Glutamatergic neuron (in vitro differentiated cells): ENCODE measurements at regions not wholly inside any gene's neighbourhood (a gene's known extent, or its start where the extent isn't known, plus 50 kb on each side); places are given as distances from the start of the nearest gene placed in this dataset.
"Not testable (repeated sequence)": the region's sequence is repeated elsewhere in the genome, so short reads cannot be mapped to it uniquely, and the experiment has no call there.

Experiments
- DNase-seq: peaks from one replicate; pipeline ENCODE4 v3.0.0; 2022
- H3K27ac Mint-ChIP-seq: one replicate; pipeline ENCODE4 v1.8.0; 2020; ENCODE audit warnings: mild to moderate bottlenecking, mixed read lengths, inconsistent platforms; ENCODE audit not compliant: unreplicated experiment
- H3K27me3 Mint-ChIP-seq: one replicate; pipeline ENCODE4 v1.8.0; 2020; ENCODE audit warnings: mild to moderate bottlenecking, moderate library complexity, mixed read lengths, inconsistent platforms; ENCODE audit not compliant: unreplicated experiment
- H3K36me3 Mint-ChIP-seq: one replicate; pipeline ENCODE4 v1.8.0; 2020; ENCODE audit warnings: mild to moderate bottlenecking, mixed read lengths, inconsistent platforms; ENCODE audit not compliant: unreplicated experiment
- H3K4me1 Mint-ChIP-seq: one replicate; pipeline ENCODE4 v1.8.0; 2020; ENCODE audit warnings: mild to moderate bottlenecking, low read depth, mixed read lengths, inconsistent platforms; ENCODE audit not compliant: unreplicated experiment
- H3K4me3 Mint-ChIP-seq: one replicate; pipeline ENCODE4 v1.8.0; 2020; ENCODE audit warnings: mild to moderate bottlenecking, mixed read lengths, inconsistent platforms; ENCODE audit not compliant: unreplicated experiment
- H3K9me3 Mint-ChIP-seq: one replicate; pipeline ENCODE4 v1.8.0; 2020; ENCODE audit warnings: mild to moderate bottlenecking, moderate library complexity, mixed read lengths, inconsistent platforms; ENCODE audit not compliant: unreplicated experiment
- TF ChIP-seq, protein P1 (sequence below): fragments of 200-600 bp; sonication (generic); IDR thresholded peaks from one replicate; pipeline ENCODE4 v1.5.0; 2021; ENCODE audit not compliant: partially characterized antibody, unreplicated experiment

DNA sequence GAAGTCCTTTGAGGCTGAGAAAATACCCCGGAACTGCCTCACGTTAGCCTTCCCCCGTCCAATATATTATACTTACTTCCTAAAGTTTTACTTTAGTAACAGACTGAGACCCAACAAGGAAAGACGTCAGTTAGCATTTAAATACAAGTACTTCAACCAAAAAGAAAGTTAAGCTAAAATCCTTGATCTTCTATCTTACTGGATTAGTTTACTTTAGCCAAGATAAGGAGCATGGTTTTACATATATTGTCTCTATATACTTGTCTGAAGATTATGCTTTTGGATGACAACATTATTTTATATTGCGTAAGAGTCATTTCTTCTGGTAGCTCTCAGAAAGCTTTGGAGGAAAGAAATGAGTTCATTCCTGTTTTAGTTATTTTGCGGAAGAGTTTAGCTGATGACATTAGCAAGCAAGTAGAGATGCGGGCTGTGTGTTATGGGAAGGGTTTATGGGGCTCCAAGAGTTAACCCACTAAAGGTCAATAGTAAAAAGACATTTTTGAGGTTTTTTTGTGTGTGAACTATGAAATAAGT is 532.9 kb downstream of the ZNF516 start:
- H3K27ac Mint-ChIP-seq, result no peak overlapping the region
- H3K27me3 Mint-ChIP-seq, result peaks cover 2% of the 10 kb centered on the region
- no peak for DNase-seq
- H3K36me3 Mint-ChIP-seq, result no peaks in the 10 kb centered on the region
- TF ChIP-seq, protein P1, sequence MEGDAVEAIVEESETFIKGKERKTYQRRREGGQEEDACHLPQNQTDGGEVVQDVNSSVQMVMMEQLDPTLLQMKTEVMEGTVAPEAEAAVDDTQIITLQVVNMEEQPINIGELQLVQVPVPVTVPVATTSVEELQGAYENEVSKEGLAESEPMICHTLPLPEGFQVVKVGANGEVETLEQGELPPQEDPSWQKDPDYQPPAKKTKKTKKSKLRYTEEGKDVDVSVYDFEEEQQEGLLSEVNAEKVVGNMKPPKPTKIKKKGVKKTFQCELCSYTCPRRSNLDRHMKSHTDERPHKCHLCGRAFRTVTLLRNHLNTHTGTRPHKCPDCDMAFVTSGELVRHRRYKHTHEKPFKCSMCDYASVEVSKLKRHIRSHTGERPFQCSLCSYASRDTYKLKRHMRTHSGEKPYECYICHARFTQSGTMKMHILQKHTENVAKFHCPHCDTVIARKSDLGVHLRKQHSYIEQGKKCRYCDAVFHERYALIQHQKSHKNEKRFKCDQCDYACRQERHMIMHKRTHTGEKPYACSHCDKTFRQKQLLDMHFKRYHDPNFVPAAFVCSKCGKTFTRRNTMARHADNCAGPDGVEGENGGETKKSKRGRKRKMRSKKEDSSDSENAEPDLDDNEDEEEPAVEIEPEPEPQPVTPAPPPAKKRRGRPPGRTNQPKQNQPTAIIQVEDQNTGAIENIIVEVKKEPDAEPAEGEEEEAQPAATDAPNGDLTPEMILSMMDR, result no peak
- no peaks in the 10 kb centered on the region for H3K9me3 Mint-ChIP-seq
- H3K4me1 Mint-ChIP-seq, result no peaks in the 10 kb centered on the region
- no peak overlapping the region for H3K4me3 Mint-ChIP-seq

- not testable (repeated sequence) for H3K4me3 Mint-ChIP-seq, H3K4me1 Mint-ChIP-seq, H3K27me3 Mint-ChIP-seq, DNase-seq, H3K9me3 Mint-ChIP-seq, H3K36me3 Mint-ChIP-seq, H3K27ac Mint-ChIP-seq
These were observed 532.9 kb upstream of the SMIM21 start for GRCh38 chr18:75960356-75960755.

DNA sequence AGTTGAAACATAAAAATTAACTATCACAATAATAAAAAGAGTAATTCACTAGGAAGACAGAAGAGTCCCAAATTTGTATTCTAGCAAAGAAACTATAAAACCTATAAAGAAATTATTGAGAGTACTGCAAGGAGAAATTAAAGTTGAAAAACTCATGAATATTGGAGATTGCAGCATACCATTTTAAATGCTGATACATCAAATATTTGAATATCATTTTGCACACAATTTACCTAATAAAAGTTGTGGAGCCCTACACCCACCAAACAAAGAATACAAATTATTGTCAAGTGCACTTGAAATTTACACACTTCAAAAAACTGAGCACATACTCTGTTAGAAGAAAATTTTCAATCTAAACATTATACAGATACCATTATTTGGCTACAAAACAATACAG is 531.6 kb upstream of the SMIM21 start:
- H3K27me3 Mint-ChIP-seq, result no peaks in the 10 kb centered on the region
- no peaks in the 10 kb centered on the region for H3K4me1 Mint-ChIP-seq
- TF ChIP-seq, protein P1, result no peak
- no peak for DNase-seq
- H3K36me3 Mint-ChIP-seq, result no peaks in the 10 kb centered on the region
- H3K27ac Mint-ChIP-seq, result no peak overlapping the region
- H3K4me3 Mint-ChIP-seq, result no peak overlapping the region
- H3K9me3 Mint-ChIP-seq, result no peaks in the 10 kb centered on the region

- DNase-seq, result no peak
- no peaks in the 10 kb centered on the region for H3K9me3 Mint-ChIP-seq
- H3K4me1 Mint-ChIP-seq, result no peaks in the 10 kb centered on the region
- TF ChIP-seq, protein P1, result no peak
- H3K4me3 Mint-ChIP-seq, result no peak overlapping the region
- no peaks in the 10 kb centered on the region for H3K27me3 Mint-ChIP-seq
- no peaks in the 10 kb centered on the region for H3K36me3 Mint-ChIP-seq
- H3K27ac Mint-ChIP-seq, result no peak overlapping the region
These were observed 531.2 kb upstream of the SMIM21 start for GRCh38 chr18:75958683-75959082.

DNA sequence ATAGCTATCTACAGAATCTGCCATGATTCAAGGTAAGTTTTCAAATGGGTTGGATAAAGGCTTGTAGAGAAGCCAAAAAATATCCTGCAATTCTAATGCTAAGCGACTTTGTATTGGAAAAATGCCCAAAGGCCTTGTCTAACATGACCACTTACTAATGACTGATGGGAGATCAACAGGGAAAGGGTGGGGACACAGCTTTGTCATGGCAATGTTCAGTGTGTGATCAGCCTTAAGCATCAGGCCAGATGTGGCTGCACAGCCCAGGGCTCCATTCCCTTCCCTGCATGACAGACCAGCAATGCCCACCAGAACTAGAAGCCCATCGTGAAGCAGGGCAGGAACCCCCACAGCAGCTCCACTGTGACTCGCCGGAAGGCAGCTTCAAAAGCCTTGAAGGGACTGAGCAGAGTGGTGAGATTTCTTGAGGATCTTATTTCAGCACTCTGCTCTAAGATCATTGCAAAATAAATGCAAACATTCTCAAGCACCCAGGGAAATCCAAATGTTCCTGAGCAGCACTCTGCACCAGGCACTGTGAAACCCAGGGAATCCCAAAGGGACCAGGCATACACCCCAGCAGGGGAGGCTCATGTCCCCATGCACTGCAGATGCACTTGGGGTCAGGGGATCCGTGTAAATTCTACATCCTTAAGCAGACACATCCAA is 517.9 kb upstream of the SMIM21 start:
- H3K36me3 Mint-ChIP-seq, result no peaks in the 10 kb centered on the region
- DNase-seq, result no peak
- no peaks in the 10 kb centered on the region for H3K9me3 Mint-ChIP-seq
- TF ChIP-seq, protein P1, result no peak
- no peak overlapping the region for H3K4me3 Mint-ChIP-seq
- H3K4me1 Mint-ChIP-seq, result no peaks in the 10 kb centered on the region
- H3K27me3 Mint-ChIP-seq, result no peaks in the 10 kb centered on the region
- no peak overlapping the region for H3K27ac Mint-ChIP-seq
